ENCODE measurements at regions not wholly inside any gene's neighbourhood (a gene's known extent, or its start where the extent isn't known, plus 50 kb on each side); places are given as distances from the start of the nearest gene placed in this dataset.
A peak's percentile ranks its signal among the peaks of the same experiment; 100 is the strongest.

GRCh38 chr9:16058131-16058549 lies 505.3 kb downstream of the CCDC171 start:
- CTCF ChIA-PET = interaction anchor here (1.0 kb wide), 1 partner anchor 75 kb away, joined by 3 read pairs; no protein-coding TSS in a partner anchor
- Mint-ChIP-seq H3K9me3 (peaks cover 5% of the 10 kb centered on the region; the same call in 1 of the 2 replicates), H3K27me3 (ENCODE audit: low read depth) (no peaks in the 10 kb centered on the region), H3K27ac (peak overlapping the region; percentile 25), H3K36me3 (no peaks in the 10 kb centered on the region), H3K4me3 (no peak overlapping the region), H3K4me1 (peaks cover 31% of the 10 kb centered on the region)
- POLR2A ChIA-PET = interaction anchor here (0.7 kb wide), 1 partner anchor 376 kb away, joined by 3 read pairs; no protein-coding TSS in a partner anchor
- DNase-seq (ENCODE audit: low spot score) (peak; percentile 26), ATAC-seq (peak; percentile 80)
- TF ChIP-seq ZNF138 (CRISPR knock-in tag; conservative IDR thresholded peaks at IDR 0.05) (no peak), AR (CRISPR knock-in tag; IDR thresholded peaks at IDR 0.05) (no peak), ZBTB43 (CRISPR knock-in tag; IDR thresholded peaks at IDR 0.05) (no peak), CDX4 (CRISPR knock-in tag; IDR thresholded peaks at IDR 0.05; ENCODE audit: borderline replicate concordance) (no peak), PREB (CRISPR knock-in tag; IDR thresholded peaks at IDR 0.05; ENCODE audit: borderline replicate concordance) (no peak), ZNF416 (CRISPR knock-in tag; IDR thresholded peaks at IDR 0.05) (no peak), ETV6 (CRISPR knock-in tag; IDR thresholded peaks at IDR 0.05) (no peak), MYBL2 (CRISPR knock-in tag; IDR thresholded peaks at IDR 0.05) (no peak), RELA (CRISPR knock-in tag; IDR thresholded peaks at IDR 0.05; ENCODE audit: borderline replicate concordance) (no peak), ZNF263 (CRISPR knock-in tag; IDR thresholded peaks at IDR 0.05; ENCODE audit: low read depth) (no peak), HMGA2 (CRISPR knock-in tag; IDR thresholded peaks at IDR 0.05) (no peak), JUN (CRISPR knock-in tag; IDR thresholded peaks at IDR 0.05) (no peak), ZNF121 (CRISPR knock-in tag; IDR thresholded peaks at IDR 0.05) (no peak)

GRCh38 chr9:16060436-16061129 lies 507.7 kb downstream of the CCDC171 start:
- Mint-ChIP-seq H3K27me3 (ENCODE audit: low read depth) (no peaks in the 10 kb centered on the region), H3K4me1 (peaks cover 31% of the 10 kb centered on the region), H3K27ac (no peak overlapping the region), H3K9me3 (peaks cover 5% of the 10 kb centered on the region; the same call in 1 of the 2 replicates), H3K4me3 (no peak overlapping the region), H3K36me3 (no peaks in the 10 kb centered on the region)
- DNase-seq (ENCODE audit: low spot score) (no peak), ATAC-seq (peak; percentile 18; the same call in 1 of the 2 replicates)
- TF ChIP-seq RELA (CRISPR knock-in tag; IDR thresholded peaks at IDR 0.05; ENCODE audit: borderline replicate concordance) (no peak), ZNF263 (CRISPR knock-in tag; IDR thresholded peaks at IDR 0.05; ENCODE audit: low read depth) (no peak), ZNF416 (CRISPR knock-in tag; IDR thresholded peaks at IDR 0.05) (no peak), CREB1 (CRISPR knock-in tag; IDR thresholded peaks at IDR 0.05) (no peak), ZNF219 (CRISPR knock-in tag; IDR thresholded peaks at IDR 0.05; ENCODE audit: borderline replicate concordance) (no peak), HMGA2 (CRISPR knock-in tag; IDR thresholded peaks at IDR 0.05) (no peak), NR1H2 (CRISPR knock-in tag; IDR thresholded peaks at IDR 0.05) (no peak), SMAD4 (CRISPR knock-in tag; IDR thresholded peaks at IDR 0.05) (no peak), MYBL2 (CRISPR knock-in tag; IDR thresholded peaks at IDR 0.05) (no peak), USF2 (CRISPR knock-in tag; IDR thresholded peaks at IDR 0.05) (no peak), ZNF281 (CRISPR knock-in tag; IDR thresholded peaks at IDR 0.05) (no peak)
- POLR2A ChIA-PET = no interaction called here
- CTCF ChIA-PET = no interaction called here
